Mucosa of descending colon (tissue), 3 donors: ENCODE measurements at regions not wholly inside any gene's neighbourhood (a gene's known extent, or its start where the extent isn't known, plus 50 kb on each side); places are given as distances from the start of the nearest gene placed in this dataset.

Experiments used
- ATAC-seq: fragments of 200-7000 bp; cut with Tn5 transposase; one replicate; pipeline ENCODE4 v1.9.1; 2020; ENCODE audit warnings: mild to moderate bottlenecking, moderate library complexity
- DNase-seq, 3 donors: peaks; one replicate each; pipeline ENCODE4 v3.0.0-alpha.2; 2020
- H3K36me3 ChIP-seq: fragments of 200-600 bp; one replicate; pipeline ENCODE4 v1.8.0; 2021; ENCODE audit warnings: low read depth, mild to moderate bottlenecking
- H3K4me1 ChIP-seq: fragments of 200-600 bp; one replicate; pipeline ENCODE4 v1.8.0; 2021; ENCODE audit warnings: low read depth, mild to moderate bottlenecking
- H3K4me3 ChIP-seq: fragments of 200-600 bp; one replicate; pipeline ENCODE4 v1.8.0; 2021; ENCODE audit warnings: mild to moderate bottlenecking
- H3K9me3 ChIP-seq: fragments of 200-600 bp; one replicate; pipeline ENCODE4 v1.8.0; 2021; ENCODE audit warnings: mild to moderate bottlenecking
- CTCF ChIP-seq: fragments of 200-600 bp; IDR thresholded peaks from one replicate; pipeline ENCODE4 v1.8.0; 2022; ENCODE audit warnings: antibody characterized with exemption, mild to moderate bottlenecking
- intact Hi-C, 2 donors: fragments of 100-400 bp; cut with DNase I in 1 of 2; cut with micrococcal nuclease in 1 of 2; formaldehyde crosslinking; loops; one replicate each; pipeline versions ENCODE4 v1.11.0 to v1.11.1; 2022; cut with DNase I, micrococcal nuclease
- donor health status: DM: no; HTN: no; CAD: no; lungs with moderate emphysema.
- donor health status: DM: no; HTN: no; CAD: no.
- donor health status: DM: no; HTN: yes; CAD: no.

- Histone ChIP-seq H3K9me3 (no peaks in the 10 kb centered on the region), H3K4me3 (no peak overlapping the region), H3K4me1 (no peaks in the 10 kb centered on the region), H3K36me3 (no peaks in the 10 kb centered on the region)
- DNase-seq (no peak), ATAC-seq (no peak)
- no peak for TF ChIP-seq CTCF
- intact Hi-C loops = no loop called here
Measured at GRCh38 chr3:190192739-190193138, 72.0 kb upstream of the P3H2 start.

- no peaks in the 10 kb centered on the region for H3K4me1 ChIP-seq
- H3K36me3 ChIP-seq = no peaks in the 10 kb centered on the region
- no peak for TF ChIP-seq CTCF
- no peak overlapping the region for H3K4me3 ChIP-seq
- no peak for DNase-seq
- intact Hi-C loops = no loop called here
- H3K9me3 ChIP-seq = no peaks in the 10 kb centered on the region
- ATAC-seq = no peak
Measured at GRCh38 chr3:190192087-190192486, 71.4 kb upstream of the P3H2 start.

GRCh38 chr3:190188197-190188596 is 67.5 kb upstream of the P3H2 start:
- Histone ChIP-seq H3K36me3 (no peaks in the 10 kb centered on the region), H3K4me3 (no peak overlapping the region), H3K9me3 (no peaks in the 10 kb centered on the region), H3K4me1 (no peaks in the 10 kb centered on the region)
- DNase-seq = no peak
- intact Hi-C loops = no loop called here
- TF ChIP-seq CTCF = no peak
- ATAC-seq = no peak

GRCh38 chr3:190183121-190183520 is 62.4 kb upstream of the P3H2 start:
- Histone ChIP-seq H3K4me3 (no peak overlapping the region), H3K36me3 (no peaks in the 10 kb centered on the region), H3K4me1 (no peaks in the 10 kb centered on the region), H3K9me3 (no peaks in the 10 kb centered on the region)
- DNase-seq = no peak
- no peak for TF ChIP-seq CTCF
- intact Hi-C loops = no loop called here
- no peak for ATAC-seq

- no peaks in the 10 kb centered on the region for H3K4me1 ChIP-seq
- no peak for ATAC-seq
- no peaks in the 10 kb centered on the region for H3K9me3 ChIP-seq
- H3K4me3 ChIP-seq = no peak overlapping the region
- no peak for DNase-seq
- no peaks in the 10 kb centered on the region for H3K36me3 ChIP-seq
- no peak for TF ChIP-seq CTCF
- intact Hi-C loops = no loop called here
Measured at GRCh38 chr3:190182418-190183043, 61.8 kb upstream of the P3H2 start.

- Histone ChIP-seq H3K4me1 (no peaks in the 10 kb centered on the region), H3K36me3 (no peaks in the 10 kb centered on the region), H3K4me3 (no peak overlapping the region), H3K9me3 (no peaks in the 10 kb centered on the region)
- intact Hi-C loops = no loop called here
- TF ChIP-seq CTCF = no peak
- ATAC-seq (no peak), DNase-seq (no peak)
Measured at GRCh38 chr3:190180268-190180667, 59.6 kb upstream of the P3H2 start.
